Ascending aorta (tissue), 2 donors: ENCODE measurements at regions not wholly inside any gene's neighbourhood (a gene's known extent, or its start where the extent isn't known, plus 50 kb on each side); places are given as distances from the start of the nearest gene placed in this dataset.

Source experiments
- DNase-seq, 2 donors: peaks; one replicate each; pipeline ENCODE4 v3.0.0-alpha.2; 2019; ENCODE audit warnings: low spot score in 2 of 2
- H3K27ac ChIP-seq, 2 donors: fragments of 200-600 bp; sonication (generic); one replicate each; pipeline ENCODE4 v1.5.1; 2016 to 2017; ENCODE audit warnings: mild to moderate bottlenecking in 1 of 2
- H3K27me3 ChIP-seq: fragments of 200-600 bp; sonication (generic); one replicate; pipeline ENCODE4 v1.5.1; 2017
- H3K36me3 ChIP-seq, 2 donors: fragments of 200-600 bp; sonication (generic); one replicate each; pipeline ENCODE4 v1.5.1; 2016
- H3K4me1 ChIP-seq, 2 donors: fragments of 200-600 bp; sonication (generic); one replicate each; pipeline ENCODE4 v1.5.1; 2016 to 2017; ENCODE audit warnings: mild to moderate bottlenecking in 1 of 2
- H3K4me3 ChIP-seq, 2 donors: fragments of 200-600 bp; sonication (generic); one replicate each; pipeline ENCODE4 v1.5.1; 2016 to 2017; ENCODE audit warnings: mild to moderate bottlenecking in 1 of 2
- H3K9me3 ChIP-seq, 2 donors: fragments of 200-600 bp; sonication (generic); one replicate each; pipeline ENCODE4 v1.5.1; 2016
- CTCF ChIP-seq, 3 experiments: fragments of 200-600 bp in 2 of 3; fragments of 450-650 bp in 1 of 3; sonication (generic) in 2 of 3; IDR thresholded peaks; one replicate each; pipeline ENCODE4 v1.5.1; 2016 to 2019; ENCODE audit warnings: antibody characterized with exemption in 3 of 3, mild to moderate bottlenecking in 1 of 3, moderate library complexity in 1 of 3
- intact Hi-C: fragments of 100-400 bp; cut with DNase I; formaldehyde crosslinking; loops from one replicate; pipeline ENCODE4 v1.15.1; 2023

DNA sequence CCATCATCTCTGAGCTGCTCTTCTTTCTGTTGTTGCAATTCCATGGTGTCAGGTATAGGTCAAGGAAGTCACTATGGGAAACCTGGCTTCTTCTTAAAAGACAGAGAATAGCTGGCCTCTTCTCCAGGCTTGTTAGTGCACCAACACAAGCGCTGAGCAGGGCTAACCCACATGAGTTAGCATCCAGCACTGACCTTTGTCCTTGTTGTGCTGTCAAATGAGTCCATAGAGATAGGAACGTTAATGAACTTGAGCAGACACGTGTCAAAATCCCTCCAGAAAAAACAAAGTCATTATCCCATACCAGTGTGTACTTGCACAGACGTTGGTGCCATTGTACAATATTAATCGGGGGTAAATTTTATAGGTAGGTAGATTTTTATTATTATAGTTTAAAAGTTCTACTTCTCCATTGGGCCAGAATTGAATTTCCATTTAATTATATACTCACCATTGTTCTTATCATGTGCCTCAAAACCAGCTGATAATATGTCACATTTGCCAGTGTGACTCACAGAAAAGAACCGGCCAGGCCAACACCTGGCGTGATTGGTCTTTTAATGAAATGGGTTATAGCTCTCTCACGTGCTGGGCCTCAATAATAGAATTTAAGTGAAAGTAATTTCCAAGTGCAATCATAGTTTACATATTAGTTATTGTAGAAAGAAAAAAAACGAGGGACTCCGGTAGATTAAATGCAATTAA, 468.8 kb upstream of the MGMT start:
- intact Hi-C loops: no loop called here
- DNase-seq: no peak
- no peak for TF ChIP-seq CTCF (IDR thresholded peaks at IDR 0.05)
- H3K27me3 ChIP-seq: no peaks in the 10 kb centered on the region
- no peaks in the 10 kb centered on the region for H3K36me3 ChIP-seq
- no peak overlapping the region for H3K4me3 ChIP-seq
- H3K4me1 ChIP-seq: no peaks in the 10 kb centered on the region
- H3K27ac ChIP-seq: no peak overlapping the region
- H3K9me3 ChIP-seq: no peaks in the 10 kb centered on the region

GRCh38 chr10:129004398-129004797, 462.6 kb upstream of the MGMT start:
- intact Hi-C loops: no loop called here
- H3K4me3 ChIP-seq: no peak overlapping the region
- no peaks in the 10 kb centered on the region for H3K4me1 ChIP-seq
- H3K36me3 ChIP-seq: no peaks in the 10 kb centered on the region
- no peak for DNase-seq
- TF ChIP-seq CTCF (IDR thresholded peaks at IDR 0.05): no peak
- no peaks in the 10 kb centered on the region for H3K27me3 ChIP-seq
- H3K9me3 ChIP-seq: no peaks in the 10 kb centered on the region
- H3K27ac ChIP-seq: no peak overlapping the region

DNA sequence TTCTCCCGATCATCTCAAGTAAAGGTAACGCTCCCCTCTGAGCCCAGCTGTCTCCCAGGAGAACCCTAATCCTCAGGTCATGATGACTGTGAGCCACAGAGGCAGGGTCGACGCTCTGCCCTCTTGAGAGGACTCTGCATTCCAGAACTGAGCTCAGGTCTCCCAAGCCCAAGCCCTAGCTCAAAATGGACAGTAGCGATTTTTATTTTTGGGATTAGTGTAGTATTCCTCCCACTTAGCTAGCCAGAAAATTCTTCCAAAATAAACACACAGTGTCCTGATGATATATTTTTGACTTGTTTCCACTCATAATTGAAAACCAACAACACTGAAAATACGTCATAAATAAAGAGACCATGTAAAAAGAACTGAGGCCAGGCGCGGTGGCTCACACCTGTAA, 462.0 kb upstream of the MGMT start:
- H3K27me3 ChIP-seq: no peaks in the 10 kb centered on the region
- no peak for TF ChIP-seq CTCF (IDR thresholded peaks at IDR 0.05)
- DNase-seq: no peak
- no peaks in the 10 kb centered on the region for H3K36me3 ChIP-seq
- H3K4me1 ChIP-seq: no peaks in the 10 kb centered on the region
- H3K9me3 ChIP-seq: no peaks in the 10 kb centered on the region
- intact Hi-C loops: no loop called here
- H3K27ac ChIP-seq: no peak overlapping the region
- H3K4me3 ChIP-seq: no peak overlapping the region

DNA sequence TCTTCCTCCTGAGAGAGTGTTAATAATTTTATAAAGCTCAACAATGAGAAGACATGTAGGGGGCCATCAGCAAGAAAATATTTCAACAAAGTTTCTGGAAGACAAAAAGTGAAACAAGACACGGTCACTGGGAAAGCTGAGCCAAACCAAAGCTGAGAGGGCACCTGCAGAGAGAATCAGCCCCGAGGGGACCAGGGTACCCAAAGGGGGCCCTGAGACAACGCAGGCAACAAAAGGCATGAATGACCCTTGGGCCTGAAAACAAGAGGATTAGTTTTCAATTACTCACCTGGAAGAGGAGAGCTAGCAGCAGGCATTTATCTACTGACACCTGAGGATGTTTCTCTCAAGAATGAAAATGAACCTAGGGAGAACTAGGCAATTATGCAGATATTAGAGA, 461.2 kb upstream of the MGMT start:
- no peak for TF ChIP-seq CTCF (IDR thresholded peaks at IDR 0.05)

GRCh38 chr10:129018511-129018910, 448.5 kb upstream of the MGMT start:
- H3K4me3 ChIP-seq: no peak overlapping the region
- H3K27ac ChIP-seq: no peak overlapping the region
- no peaks in the 10 kb centered on the region for H3K36me3 ChIP-seq
- no peaks in the 10 kb centered on the region for H3K4me1 ChIP-seq
- no peak for DNase-seq
- TF ChIP-seq CTCF (IDR thresholded peaks at IDR 0.05): no peak
- intact Hi-C loops: no loop called here
- H3K9me3 ChIP-seq: no peaks in the 10 kb centered on the region
- H3K27me3 ChIP-seq: no peaks in the 10 kb centered on the region

More for the DNA sequence above, 461.2 kb upstream of the MGMT start:
- Histone ChIP-seq H3K9me3 (no peaks in the 10 kb centered on the region), H3K4me3 (no peak overlapping the region), H3K4me1 (no peaks in the 10 kb centered on the region), H3K27me3 (no peaks in the 10 kb centered on the region), H3K27ac (no peak overlapping the region), H3K36me3 (no peaks in the 10 kb centered on the region)
- no peak for DNase-seq
- intact Hi-C loops: no loop called here
